HG02938 (cell line): ENCODE measurements at regions not wholly inside any gene's neighbourhood (a gene's known extent, or its start where the extent isn't known, plus 50 kb on each side); places are given as distances from the start of the nearest gene placed in this dataset.

Experiments
- ATAC-seq: cut with Tn5 transposase; IDR thresholded peaks from one replicate; pipeline ENCODE4 v1.9.1; 2021; ENCODE audit warnings: mild to moderate bottlenecking, moderate library complexity; ENCODE audit not compliant: unreplicated experiment

DNA sequence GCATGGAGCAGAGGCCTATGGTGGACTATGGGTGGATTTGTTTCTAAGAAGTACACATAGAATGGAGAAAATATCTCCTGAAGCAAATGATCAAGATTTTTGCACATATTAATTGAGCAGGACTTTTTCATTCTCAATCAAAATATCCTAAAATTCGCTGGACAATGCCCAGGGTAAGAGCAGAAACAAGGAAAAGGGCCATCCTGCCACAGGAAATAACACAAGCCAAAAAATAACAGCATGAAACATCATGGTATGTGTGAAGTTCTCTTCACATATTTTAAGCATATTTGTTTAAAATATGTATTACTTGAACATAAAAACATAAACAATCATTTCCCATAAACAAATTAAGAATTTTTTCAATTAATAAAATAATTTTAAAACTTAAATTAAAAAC lies 868.9 kb downstream of the EPHA7 start:
- ATAC-seq: no peak

DNA sequence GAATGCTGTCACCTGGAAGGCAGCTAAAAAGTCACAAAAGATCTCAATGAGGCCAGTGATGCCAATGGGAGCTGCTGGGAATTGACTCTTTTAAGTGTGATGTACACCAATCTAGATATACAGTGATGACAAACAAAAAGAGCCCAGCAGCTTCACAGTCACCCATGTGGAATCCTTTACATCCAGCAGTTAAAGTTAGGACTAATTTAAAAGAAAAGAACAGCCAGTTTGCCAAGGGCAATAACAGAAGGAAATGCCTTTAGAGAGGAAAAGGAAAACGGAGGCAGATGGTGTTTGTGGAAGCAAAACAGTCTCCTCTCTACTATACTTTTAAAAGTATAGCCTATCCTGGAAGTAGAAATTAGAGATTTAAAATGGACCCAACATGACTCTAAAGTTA lies 873.5 kb downstream of the EPHA7 start:
- no peak for ATAC-seq

DNA sequence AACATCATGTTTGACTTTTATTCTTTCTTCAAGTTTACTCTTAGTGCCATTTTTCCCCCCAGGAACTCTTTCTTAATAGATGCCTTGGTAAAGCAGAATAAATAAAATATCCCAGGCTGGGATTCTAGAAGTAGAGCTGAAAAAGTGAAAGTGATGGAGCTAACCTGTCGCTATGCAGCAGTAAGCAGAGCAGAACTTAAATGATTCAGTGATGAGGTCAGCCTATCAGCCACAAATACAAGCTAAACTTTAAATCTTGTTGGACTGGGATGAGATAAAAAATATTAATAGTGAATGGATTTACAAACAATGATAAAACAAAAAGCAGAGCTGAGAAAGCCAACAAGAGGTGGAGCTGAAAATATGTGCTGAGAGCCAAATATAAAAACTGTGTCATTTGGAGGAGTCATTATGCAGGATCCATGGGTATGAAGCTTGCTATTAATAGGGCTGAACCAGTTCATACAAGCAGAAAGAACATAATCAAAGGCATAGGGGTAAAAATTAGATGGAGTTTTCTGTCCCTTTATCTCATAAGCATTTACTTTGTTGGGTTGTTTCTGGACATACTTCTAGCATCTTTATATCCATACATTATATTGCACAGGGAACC lies 877.8 kb downstream of the EPHA7 start:
- ATAC-seq: no peak

DNA sequence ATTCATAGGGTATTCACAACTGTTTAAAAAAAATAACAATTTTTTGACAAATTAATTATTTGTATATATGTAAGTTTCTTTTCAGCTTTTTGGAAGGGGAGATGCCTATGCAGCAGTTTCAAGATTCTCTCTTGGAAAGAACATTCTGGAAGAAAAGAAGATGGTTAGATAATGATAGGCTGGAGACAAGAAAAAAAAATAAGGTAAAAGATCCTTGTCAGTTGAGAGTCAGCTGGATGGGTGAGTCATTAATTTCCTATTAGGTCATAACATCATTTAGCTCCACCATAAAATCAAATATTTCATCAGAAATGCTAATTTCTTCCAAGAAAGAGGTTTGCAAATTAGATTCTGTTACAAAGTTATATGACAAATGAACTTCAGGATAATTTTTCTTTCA lies 880.4 kb downstream of the EPHA7 start:
- no peak for ATAC-seq

DNA sequence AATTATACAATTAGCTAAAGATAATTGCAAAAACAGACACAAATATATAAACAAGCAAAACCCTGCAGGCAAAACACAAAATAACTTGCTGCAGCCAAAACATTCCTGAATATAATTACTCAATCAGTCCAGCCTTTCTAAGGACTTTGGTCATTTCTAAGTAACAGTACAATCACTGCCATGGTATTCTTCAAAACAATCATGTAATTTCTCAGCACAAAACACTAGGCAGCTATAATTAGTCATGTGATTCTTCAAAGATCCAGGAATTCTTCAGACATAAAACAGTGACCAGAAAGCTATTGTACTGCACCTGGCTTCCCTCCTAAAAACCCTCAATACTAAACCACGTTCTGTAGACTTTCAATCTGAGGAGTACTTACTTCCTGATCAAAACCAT lies 881.1 kb downstream of the EPHA7 start:
- ATAC-seq: no peak

GRCh38 chr6:92534109-92534508 lies 885.2 kb downstream of the EPHA7 start:
- ATAC-seq: no peak

- ATAC-seq: no peak
These were observed 896.8 kb downstream of the EPHA7 start for GRCh38 chr6:92522589-92522988.

DNA sequence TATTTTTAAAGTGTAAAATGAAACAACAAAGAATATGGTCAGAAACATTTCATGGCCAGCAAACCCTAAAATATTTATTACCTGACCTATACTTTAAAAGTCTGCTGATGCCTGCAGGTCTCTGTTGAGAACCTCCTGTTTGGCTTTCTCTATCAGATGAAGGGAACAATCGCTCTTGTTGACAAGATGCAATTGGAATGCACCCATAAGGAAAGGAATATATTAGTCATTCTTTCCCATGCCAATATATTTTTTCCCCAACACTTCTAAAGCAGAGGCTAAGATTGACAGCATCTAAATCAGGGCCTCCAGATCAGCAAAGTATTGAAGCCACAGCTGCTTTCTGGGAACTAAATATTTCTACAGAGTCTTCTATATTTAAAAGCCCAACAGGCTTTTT lies 897.8 kb downstream of the EPHA7 start:
- ATAC-seq: no peak

DNA sequence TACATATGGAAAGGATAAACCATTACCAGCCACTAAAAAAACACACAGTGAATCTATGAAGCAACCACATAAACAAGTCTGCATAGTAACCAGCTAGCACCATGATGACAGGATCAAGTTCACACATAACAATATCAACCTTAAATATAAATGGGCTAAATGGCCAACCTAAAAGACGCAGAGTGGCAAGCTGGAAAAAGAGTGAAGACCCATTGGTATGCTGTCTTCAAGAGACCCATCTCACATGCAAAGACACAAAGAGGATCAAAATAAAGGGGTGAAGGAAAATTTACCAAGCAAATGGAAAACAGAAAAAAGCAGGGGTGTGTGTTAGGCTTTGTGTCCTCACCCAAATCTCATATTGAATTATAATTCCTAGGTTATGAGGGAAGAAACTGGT lies 909.2 kb downstream of the EPHA7 start:
- no peak for ATAC-seq

GRCh38 chr6:92507552-92507951 lies 911.8 kb downstream of the EPHA7 start:
- no peak for ATAC-seq

DNA sequence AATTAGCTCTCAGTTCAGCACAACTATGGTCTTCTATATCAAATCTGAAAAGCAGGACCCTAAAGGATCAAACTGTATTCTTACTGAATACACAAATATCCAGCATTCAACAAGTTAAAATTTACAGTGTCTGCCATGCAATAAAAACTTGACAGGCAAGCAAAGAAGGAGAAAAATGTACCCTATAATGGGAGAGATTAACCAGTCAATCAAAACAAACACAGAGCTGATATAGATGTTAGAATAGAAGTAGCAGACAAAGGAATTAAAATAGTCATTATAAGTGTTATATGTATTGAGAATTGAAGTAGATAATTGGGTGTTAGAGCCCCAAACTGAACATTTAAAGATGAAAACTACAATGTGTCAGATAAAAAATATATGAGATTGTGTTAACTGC lies 914.9 kb downstream of the EPHA7 start:
- no peak for ATAC-seq

DNA sequence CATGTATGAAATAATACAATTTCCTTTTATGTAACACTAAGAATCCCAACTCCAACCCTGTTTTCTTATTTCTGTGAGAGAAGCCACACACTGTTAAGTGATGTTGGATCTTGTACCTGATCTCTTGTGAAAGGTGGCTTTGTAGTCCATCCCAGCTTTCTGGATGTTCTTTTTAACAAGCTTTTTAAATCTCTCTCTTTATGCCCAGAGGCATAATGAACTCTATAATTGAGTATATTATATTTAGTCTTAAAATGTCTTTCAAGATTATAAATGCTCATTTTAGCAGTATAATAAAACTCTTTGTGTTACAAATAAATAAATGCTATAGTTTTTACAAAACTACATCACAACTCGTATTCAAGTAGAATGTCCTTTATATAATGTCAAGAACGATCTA lies 922.1 kb downstream of the EPHA7 start:
- ATAC-seq: no peak

- ATAC-seq: no peak
These were observed 922.8 kb downstream of the EPHA7 start for GRCh38 chr6:92496527-92496926.

- no peak for ATAC-seq
These were observed 924.1 kb downstream of the EPHA7 start for GRCh38 chr6:92495242-92495641.

GRCh38 chr6:92485487-92485886 lies 933.9 kb downstream of the EPHA7 start:
- no peak for ATAC-seq

DNA sequence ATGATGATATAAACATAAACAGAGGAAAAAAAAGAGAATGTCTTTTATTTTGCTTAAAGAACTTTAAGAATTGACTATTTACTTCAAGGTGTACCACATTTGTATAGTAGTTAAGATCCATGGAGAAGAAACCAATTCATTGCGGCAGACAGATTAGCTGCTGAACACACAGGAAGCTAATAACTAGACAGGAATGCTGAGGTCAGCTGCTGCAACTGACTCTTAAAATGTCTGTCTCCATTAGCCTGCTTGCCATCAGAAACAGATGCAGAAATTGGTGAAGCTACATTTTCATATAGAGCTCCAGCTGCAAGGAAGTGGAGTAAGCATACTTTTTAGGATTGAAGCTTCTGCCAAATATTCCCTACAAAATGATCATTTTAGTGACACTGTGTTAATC lies 939.5 kb downstream of the EPHA7 start:
- ATAC-seq: no peak

GRCh38 chr6:92473056-92473455 lies 946.3 kb downstream of the EPHA7 start:
- ATAC-seq: no peak

- ATAC-seq: no peak
These were observed 950.1 kb downstream of the EPHA7 start for GRCh38 chr6:92469186-92469828.

- ATAC-seq: no peak
These were observed 951.3 kb downstream of the EPHA7 start for GRCh38 chr6:92468066-92468465.

- ATAC-seq: no peak
These were observed 959.2 kb downstream of the EPHA7 start for GRCh38 chr6:92460133-92460532.

DNA sequence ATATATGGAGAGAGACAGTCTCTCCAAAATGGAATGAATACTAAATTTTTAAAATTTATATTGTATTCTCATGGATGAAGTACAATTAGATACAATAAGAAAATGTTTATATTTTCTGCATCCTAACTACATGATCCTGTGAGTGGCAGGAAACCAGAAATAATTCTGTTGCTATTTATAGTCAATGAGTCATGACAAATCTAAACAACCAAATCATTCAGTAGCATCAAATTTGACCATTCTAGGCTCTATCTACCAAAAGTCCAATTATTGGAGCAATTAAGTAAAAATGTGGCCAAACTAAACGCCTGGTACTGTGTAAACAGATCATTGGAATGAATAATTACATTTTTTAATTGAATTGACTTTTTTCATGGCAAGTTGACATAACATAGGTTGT lies 959.8 kb downstream of the EPHA7 start:
- ATAC-seq: no peak

- no peak for ATAC-seq
These were observed 973.3 kb downstream of the EPHA7 start for GRCh38 chr6:92446052-92446451.

GRCh38 chr6:92433911-92434310 lies 985.4 kb downstream of the EPHA7 start:
- no peak for ATAC-seq
